ENCODE measurements at regions not wholly inside any gene's neighbourhood (a gene's known extent, or its start where the extent isn't known, plus 50 kb on each side); places are given as distances from the start of the nearest gene placed in this dataset.

DNA sequence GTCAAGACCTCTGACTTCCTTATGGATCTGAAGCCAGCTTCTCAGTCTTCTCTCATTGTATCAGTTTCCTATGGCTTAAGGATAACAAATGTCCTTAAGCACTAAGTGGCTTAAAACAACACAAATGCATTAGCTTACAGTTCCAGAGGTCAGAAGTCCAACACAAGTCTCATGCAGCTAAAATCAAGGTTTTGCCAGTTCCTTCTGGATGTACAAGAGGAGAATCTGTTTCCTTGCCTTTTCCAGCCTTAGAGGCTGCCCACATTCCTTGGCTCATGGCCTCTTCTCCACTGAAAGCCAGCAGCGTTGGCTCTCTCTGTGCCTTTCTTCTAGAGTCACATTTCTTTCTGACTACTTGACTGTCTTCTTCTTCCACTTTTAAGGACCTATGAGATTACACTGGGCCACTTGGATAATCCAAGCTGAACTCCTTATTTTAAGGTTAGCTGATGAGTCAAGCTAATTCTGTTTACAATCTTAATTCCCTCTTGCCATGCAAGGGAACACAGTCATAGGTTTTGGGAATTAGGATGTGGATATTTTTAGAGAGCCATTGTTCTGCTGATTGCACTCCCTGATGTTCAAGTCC lies 179.0 kb downstream of the BCAS1 start:
- H3K79me2 ChIP-seq, result no peaks in the 10 kb centered on the region
- no peak overlapping the region for H3K4me2 ChIP-seq (ENCODE audit: low read length)
- H3K27me3 ChIP-seq (ENCODE audit: control insufficient read depth, insufficient read depth, low read length), result no peaks in the 10 kb centered on the region
- H3K9ac ChIP-seq, result no peak overlapping the region
- no peak overlapping the region for H2AFZ ChIP-seq
- H3K4me1 ChIP-seq, result no peaks in the 10 kb centered on the region
- no peak overlapping the region for H3K4me3 ChIP-seq (ENCODE audit: low read depth, low read length)
- TF ChIP-seq CTCF (IDR thresholded peaks at IDR 0.05), result no peak
- no peak overlapping the region for H3K27ac ChIP-seq
- H3K9me3 ChIP-seq (ENCODE audit: control insufficient read depth, low read length), result no peaks in the 10 kb centered on the region
- no peaks in the 10 kb centered on the region for H3K36me3 ChIP-seq (ENCODE audit: control insufficient read depth, insufficient read depth, low read length)

GRCh38 chr20:53890443-53891305 lies 179.7 kb downstream of the BCAS1 start:
- TF ChIP-seq CTCF (IDR thresholded peaks at IDR 0.05), result no peak
- Histone ChIP-seq H3K9ac (no peak overlapping the region), H3K27ac (no peak overlapping the region)

DNA sequence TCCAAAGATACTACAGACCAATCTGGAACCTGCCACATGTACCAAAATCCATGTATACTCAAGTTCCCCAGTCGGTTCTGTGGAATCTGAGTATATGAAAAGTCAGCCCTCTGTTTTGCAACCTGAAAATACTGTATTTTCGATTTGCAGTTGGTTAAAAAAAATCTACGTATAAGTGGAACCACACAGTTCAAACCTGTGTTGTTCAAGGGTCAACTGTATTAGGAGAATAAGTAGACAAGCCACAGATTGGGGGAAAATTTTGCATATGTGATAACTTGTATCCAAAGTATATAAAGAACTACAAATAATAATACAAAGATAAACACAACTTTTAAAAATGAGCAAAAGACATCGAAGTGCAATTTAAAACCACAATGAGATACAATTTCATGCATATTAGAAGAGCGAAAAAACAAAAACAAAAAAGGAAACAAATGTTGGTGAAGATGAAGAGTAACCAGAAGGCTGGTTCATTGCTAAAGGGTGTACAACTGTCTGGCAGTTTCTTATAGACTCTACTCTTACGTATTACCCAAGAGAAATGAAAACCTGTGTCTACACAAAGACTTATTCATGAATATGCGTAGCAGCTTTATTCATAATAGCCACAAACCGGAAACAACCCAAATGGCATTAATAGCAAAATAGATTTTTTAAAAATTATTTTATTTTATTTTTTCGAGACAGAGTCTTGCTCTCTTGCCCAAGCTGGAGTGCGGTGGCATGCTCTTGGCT lies 180.8 kb downstream of the BCAS1 start:
- H3K27ac ChIP-seq, result no peak overlapping the region

More at GRCh38 chr20:53890443-53891305, 179.7 kb downstream of the BCAS1 start:
- H3K9me3 ChIP-seq (ENCODE audit: control insufficient read depth, low read length), result no peaks in the 10 kb centered on the region
- H3K4me2 ChIP-seq (ENCODE audit: low read length), result no peak overlapping the region
- H3K36me3 ChIP-seq (ENCODE audit: control insufficient read depth, insufficient read depth, low read length), result no peaks in the 10 kb centered on the region
- no peaks in the 10 kb centered on the region for H3K79me2 ChIP-seq
- H2AFZ ChIP-seq, result no peak overlapping the region
- H3K4me3 ChIP-seq (ENCODE audit: low read depth, low read length), result no peak overlapping the region
- H3K27me3 ChIP-seq (ENCODE audit: control insufficient read depth, insufficient read depth, low read length), result no peaks in the 10 kb centered on the region
- H3K4me1 ChIP-seq, result no peaks in the 10 kb centered on the region

GRCh38 chr20:53888951-53889350 lies 181.4 kb downstream of the BCAS1 start:
- Histone ChIP-seq H3K27me3 (ENCODE audit: control insufficient read depth, insufficient read depth, low read length) (no peaks in the 10 kb centered on the region), H3K27ac (no peak overlapping the region), H3K9me3 (ENCODE audit: control insufficient read depth, low read length) (no peaks in the 10 kb centered on the region), H3K36me3 (ENCODE audit: control insufficient read depth, insufficient read depth, low read length) (no peaks in the 10 kb centered on the region), H2AFZ (no peak overlapping the region), H3K4me3 (ENCODE audit: low read depth, low read length) (no peak overlapping the region), H3K4me1 (peaks cover 5% of the 10 kb centered on the region), H3K79me2 (no peaks in the 10 kb centered on the region), H3K4me2 (ENCODE audit: low read length) (no peak overlapping the region), H3K9ac (no peak overlapping the region)
- no peak for TF ChIP-seq CTCF (IDR thresholded peaks at IDR 0.05)

More for the DNA sequence above, 180.8 kb downstream of the BCAS1 start:
- H2AFZ ChIP-seq, result no peak overlapping the region
- H3K36me3 ChIP-seq (ENCODE audit: control insufficient read depth, insufficient read depth, low read length), result no peaks in the 10 kb centered on the region
- H3K27me3 ChIP-seq (ENCODE audit: control insufficient read depth, insufficient read depth, low read length), result no peaks in the 10 kb centered on the region
- TF ChIP-seq CTCF (IDR thresholded peaks at IDR 0.05), result no peak
- H3K4me1 ChIP-seq, result peaks cover 5% of the 10 kb centered on the region
- no peak overlapping the region for H3K4me3 ChIP-seq (ENCODE audit: low read depth, low read length)
- H3K79me2 ChIP-seq, result no peaks in the 10 kb centered on the region
- no peaks in the 10 kb centered on the region for H3K9me3 ChIP-seq (ENCODE audit: control insufficient read depth, low read length)
- no peak overlapping the region for H3K9ac ChIP-seq
- no peak overlapping the region for H3K4me2 ChIP-seq (ENCODE audit: low read length)

Data from parathyroid adenoma (tissue), 2 donors.